ENCODE measurements at regions not wholly inside any gene's neighbourhood (a gene's known extent, or its start where the extent isn't known, plus 50 kb on each side); places are given as distances from the start of the nearest gene placed in this dataset.

- no CpG with 5 or more reads among the region's 1 CpG for WGBS (ENCODE audit: insufficient coverage, low lambda C conversion rate)
- H3K27me3 ChIP-seq (ENCODE audit: control insufficient read depth, insufficient read depth, low read length) = no peaks in the 10 kb centered on the region
- no peak overlapping the region for H3K4me3 ChIP-seq (ENCODE audit: low read length)
- no peak for DNase-seq
- no peak overlapping the region for H3K27ac ChIP-seq (ENCODE audit: low read length)
- no peaks in the 10 kb centered on the region for H3K36me3 ChIP-seq (ENCODE audit: control insufficient read depth, insufficient read depth, low read length)
- H3K9me3 ChIP-seq (ENCODE audit: control insufficient read depth, low read depth, low read length) = no peaks in the 10 kb centered on the region
- no peaks in the 10 kb centered on the region for H3K4me1 ChIP-seq (ENCODE audit: control insufficient read depth, insufficient read depth, low read length)
These were observed 450.6 kb downstream of the TTLL7 start for GRCh38 chr1:83548311-83548710.

- no peaks in the 10 kb centered on the region for H3K9me3 ChIP-seq (ENCODE audit: control insufficient read depth, low read depth, low read length)
- no peak for DNase-seq
- H3K27ac ChIP-seq (ENCODE audit: low read length) = no peak overlapping the region
- H3K36me3 ChIP-seq (ENCODE audit: control insufficient read depth, insufficient read depth, low read length) = no peaks in the 10 kb centered on the region
- no peaks in the 10 kb centered on the region for H3K27me3 ChIP-seq (ENCODE audit: control insufficient read depth, insufficient read depth, low read length)
- 100% methylated on average over 1 of the region's 6 CpGs for WGBS (ENCODE audit: insufficient coverage, low lambda C conversion rate)
- no peaks in the 10 kb centered on the region for H3K4me1 ChIP-seq (ENCODE audit: control insufficient read depth, insufficient read depth, low read length)
- H3K4me3 ChIP-seq (ENCODE audit: low read length) = no peak overlapping the region
These were observed 451.0 kb downstream of the TTLL7 start for GRCh38 chr1:83547901-83548300.

- no peaks in the 10 kb centered on the region for H3K27me3 ChIP-seq (ENCODE audit: control insufficient read depth, insufficient read depth, low read length)
- H3K36me3 ChIP-seq (ENCODE audit: control insufficient read depth, insufficient read depth, low read length) = no peaks in the 10 kb centered on the region
- H3K4me3 ChIP-seq (ENCODE audit: low read length) = no peak overlapping the region
- no peak for DNase-seq
- H3K9me3 ChIP-seq (ENCODE audit: control insufficient read depth, low read depth, low read length) = no peaks in the 10 kb centered on the region
- no peaks in the 10 kb centered on the region for H3K4me1 ChIP-seq (ENCODE audit: control insufficient read depth, insufficient read depth, low read length)
- no peak overlapping the region for H3K27ac ChIP-seq (ENCODE audit: low read length)
- WGBS (ENCODE audit: insufficient coverage, low lambda C conversion rate) = no CpG with 5 or more reads among the region's 1 CpG
These were observed 452.1 kb downstream of the TTLL7 start for GRCh38 chr1:83546874-83547273.

- no peaks in the 10 kb centered on the region for H3K9me3 ChIP-seq (ENCODE audit: control insufficient read depth, low read depth, low read length)
- no peaks in the 10 kb centered on the region for H3K36me3 ChIP-seq (ENCODE audit: control insufficient read depth, insufficient read depth, low read length)
- H3K27ac ChIP-seq (ENCODE audit: low read length) = no peak overlapping the region
- WGBS (ENCODE audit: insufficient coverage, low lambda C conversion rate) = 82% methylated on average over 2 of the region's 5 CpGs
- no peak overlapping the region for H3K4me3 ChIP-seq (ENCODE audit: low read length)
- no peaks in the 10 kb centered on the region for H3K4me1 ChIP-seq (ENCODE audit: control insufficient read depth, insufficient read depth, low read length)
- no peaks in the 10 kb centered on the region for H3K27me3 ChIP-seq (ENCODE audit: control insufficient read depth, insufficient read depth, low read length)
- DNase-seq = peak in 1 of 2 donors; percentile 2
These were observed 453.7 kb downstream of the TTLL7 start for GRCh38 chr1:83545066-83545862.

GRCh38 chr1:83543222-83543973 is 455.5 kb downstream of the TTLL7 start:
- no peaks in the 10 kb centered on the region for H3K36me3 ChIP-seq (ENCODE audit: control insufficient read depth, insufficient read depth, low read length)
- H3K4me1 ChIP-seq (ENCODE audit: control insufficient read depth, insufficient read depth, low read length) = no peaks in the 10 kb centered on the region
- H3K9me3 ChIP-seq (ENCODE audit: control insufficient read depth, low read depth, low read length) = no peaks in the 10 kb centered on the region
- no peaks in the 10 kb centered on the region for H3K27me3 ChIP-seq (ENCODE audit: control insufficient read depth, insufficient read depth, low read length)
- no peak for DNase-seq
- no peak overlapping the region for H3K27ac ChIP-seq (ENCODE audit: low read length)
- no peak overlapping the region for H3K4me3 ChIP-seq (ENCODE audit: low read length)
- WGBS (ENCODE audit: insufficient coverage, low lambda C conversion rate) = 91% methylated on average over 1 of the region's 3 CpGs

GRCh38 chr1:83531521-83532309 is 467.2 kb downstream of the TTLL7 start:
- H3K27ac ChIP-seq (ENCODE audit: low read length) = no peak overlapping the region
- WGBS (ENCODE audit: insufficient coverage, low lambda C conversion rate) = 100% methylated on average over 1 of the region's 2 CpGs
- no peaks in the 10 kb centered on the region for H3K36me3 ChIP-seq (ENCODE audit: control insufficient read depth, insufficient read depth, low read length)
- no peak overlapping the region for H3K4me3 ChIP-seq (ENCODE audit: low read length)
- H3K27me3 ChIP-seq (ENCODE audit: control insufficient read depth, insufficient read depth, low read length) = no peaks in the 10 kb centered on the region
- H3K9me3 ChIP-seq (ENCODE audit: control insufficient read depth, low read depth, low read length) = no peaks in the 10 kb centered on the region
- H3K4me1 ChIP-seq (ENCODE audit: control insufficient read depth, insufficient read depth, low read length) = no peaks in the 10 kb centered on the region
- no peak for DNase-seq

- H3K27me3 ChIP-seq (ENCODE audit: control insufficient read depth, insufficient read depth, low read length) = no peaks in the 10 kb centered on the region
- no peaks in the 10 kb centered on the region for H3K9me3 ChIP-seq (ENCODE audit: control insufficient read depth, low read depth, low read length)
- H3K4me1 ChIP-seq (ENCODE audit: control insufficient read depth, insufficient read depth, low read length) = no peaks in the 10 kb centered on the region
- no peak for DNase-seq
- H3K27ac ChIP-seq (ENCODE audit: low read length) = no peak overlapping the region
- 100% methylated on average over 2 of the region's 8 CpGs for WGBS (ENCODE audit: insufficient coverage, low lambda C conversion rate)
- H3K4me3 ChIP-seq (ENCODE audit: low read length) = no peak overlapping the region
- H3K36me3 ChIP-seq (ENCODE audit: control insufficient read depth, insufficient read depth, low read length) = no peaks in the 10 kb centered on the region
These were observed 468.4 kb downstream of the TTLL7 start for GRCh38 chr1:83530506-83530905.

- no peaks in the 10 kb centered on the region for H3K4me1 ChIP-seq (ENCODE audit: control insufficient read depth, insufficient read depth, low read length)
- DNase-seq = no peak
- H3K9me3 ChIP-seq (ENCODE audit: control insufficient read depth, low read depth, low read length) = no peaks in the 10 kb centered on the region
- H3K4me3 ChIP-seq (ENCODE audit: low read length) = no peak overlapping the region
- H3K27ac ChIP-seq (ENCODE audit: low read length) = no peak overlapping the region
- H3K27me3 ChIP-seq (ENCODE audit: control insufficient read depth, insufficient read depth, low read length) = no peaks in the 10 kb centered on the region
- H3K36me3 ChIP-seq (ENCODE audit: control insufficient read depth, insufficient read depth, low read length) = no peaks in the 10 kb centered on the region
These were observed 470.9 kb downstream of the TTLL7 start for GRCh38 chr1:83527987-83528386.

- Histone ChIP-seq H3K27me3 (ENCODE audit: control insufficient read depth, insufficient read depth, low read length) (no peaks in the 10 kb centered on the region), H3K27ac (ENCODE audit: low read length) (no peak overlapping the region), H3K36me3 (ENCODE audit: control insufficient read depth, insufficient read depth, low read length) (no peaks in the 10 kb centered on the region), H3K9me3 (ENCODE audit: control insufficient read depth, low read depth, low read length) (no peaks in the 10 kb centered on the region), H3K4me1 (ENCODE audit: control insufficient read depth, insufficient read depth, low read length) (no peaks in the 10 kb centered on the region), H3K4me3 (ENCODE audit: low read length) (no peak overlapping the region)
- DNase-seq = no peak
- no CpG with 5 or more reads among the region's 1 CpG for WGBS (ENCODE audit: insufficient coverage, low lambda C conversion rate)
These were observed 478.1 kb downstream of the TTLL7 start for GRCh38 chr1:83520797-83521196.

GRCh38 chr1:83516369-83516768 is 482.6 kb downstream of the TTLL7 start:
- Histone ChIP-seq H3K4me1 (ENCODE audit: control insufficient read depth, insufficient read depth, low read length) (no peaks in the 10 kb centered on the region), H3K27me3 (ENCODE audit: control insufficient read depth, insufficient read depth, low read length) (no peaks in the 10 kb centered on the region), H3K4me3 (ENCODE audit: low read length) (no peak overlapping the region), H3K9me3 (ENCODE audit: control insufficient read depth, low read depth, low read length) (no peaks in the 10 kb centered on the region), H3K27ac (ENCODE audit: low read length) (no peak overlapping the region), H3K36me3 (ENCODE audit: control insufficient read depth, insufficient read depth, low read length) (no peaks in the 10 kb centered on the region)
- no peak for DNase-seq
- 100% methylated on average over 1 of the region's 2 CpGs for WGBS (ENCODE audit: insufficient coverage, low lambda C conversion rate)
